ENCODE measurements at regions not wholly inside any gene's neighbourhood (a gene's known extent, or its start where the extent isn't known, plus 50 kb on each side); places are given as distances from the start of the nearest gene placed in this dataset.
A peak's percentile ranks its signal among the peaks of the same experiment; 100 is the strongest.
"Not testable (repeated sequence)": the region's sequence is repeated elsewhere in the genome, so short reads cannot be mapped to it uniquely, and the experiment has no call there.

DNA sequence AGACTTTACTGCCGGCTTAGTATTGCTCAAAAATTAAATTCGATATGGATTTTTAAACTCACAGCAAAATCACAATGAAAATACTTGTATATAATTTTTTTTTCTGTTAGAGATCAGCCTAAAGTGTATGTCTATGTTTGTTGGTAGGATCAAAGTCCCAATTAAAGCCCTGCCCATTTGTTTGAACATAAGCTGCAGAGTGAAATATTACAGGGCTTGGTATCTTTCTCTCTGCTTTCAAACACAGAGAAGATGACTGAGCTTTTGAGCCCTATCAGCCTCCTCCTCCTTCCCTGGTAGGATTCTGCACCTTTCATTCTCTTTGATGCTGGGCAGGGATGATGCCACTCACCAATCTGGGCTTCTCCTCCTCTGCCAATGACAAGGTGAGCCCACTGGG lies 345.4 kb downstream of the PPP1R2C start:
- no peak for DNase-seq

DNA sequence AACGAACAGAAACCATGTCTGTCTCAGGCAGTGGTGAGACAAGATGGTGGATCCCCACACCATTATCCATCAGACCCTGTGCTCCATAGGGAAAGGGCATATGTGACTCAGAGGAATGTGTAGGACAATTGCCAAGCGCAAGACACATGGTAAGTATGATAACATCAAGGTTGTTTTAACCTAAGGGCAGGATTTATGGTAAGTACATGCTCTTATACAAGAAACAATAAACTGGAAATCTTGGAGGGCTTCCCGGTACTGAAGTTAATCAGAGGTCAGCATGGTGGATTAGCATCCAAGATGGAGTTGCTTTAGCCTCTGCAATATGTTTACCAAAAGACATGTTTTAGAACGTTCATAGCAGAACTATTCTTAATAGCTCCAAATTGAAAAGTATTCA lies 355.0 kb downstream of the PPP1R2C start:
- DNase-seq: no peak

- no peak for DNase-seq
These were observed 357.5 kb downstream of the PPP1R2C start for GRCh38 chrX:42420426-42420825.

DNA sequence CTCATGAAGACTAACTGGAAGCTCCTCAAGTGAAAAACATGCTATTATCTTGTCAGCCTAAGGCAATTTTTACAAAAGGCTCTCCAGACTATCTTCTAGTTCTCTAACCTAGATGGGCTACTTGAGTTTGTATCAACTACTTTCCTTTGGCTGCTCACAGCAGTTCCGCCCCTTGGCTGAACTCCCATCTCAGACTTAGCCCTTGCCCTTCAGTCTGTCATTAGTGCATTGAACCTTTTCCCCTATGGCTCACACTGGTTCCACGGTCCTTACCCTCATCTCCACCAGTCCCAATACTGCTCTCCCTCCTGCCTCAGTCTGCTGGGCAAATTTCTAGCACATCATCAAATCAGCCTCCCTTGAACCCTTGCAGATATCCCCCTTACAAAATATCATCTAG lies 362.3 kb downstream of the PPP1R2C start:
- no peak for DNase-seq

- no peak for DNase-seq
These were observed 363.9 kb downstream of the PPP1R2C start for GRCh38 chrX:42414057-42414456.

DNA sequence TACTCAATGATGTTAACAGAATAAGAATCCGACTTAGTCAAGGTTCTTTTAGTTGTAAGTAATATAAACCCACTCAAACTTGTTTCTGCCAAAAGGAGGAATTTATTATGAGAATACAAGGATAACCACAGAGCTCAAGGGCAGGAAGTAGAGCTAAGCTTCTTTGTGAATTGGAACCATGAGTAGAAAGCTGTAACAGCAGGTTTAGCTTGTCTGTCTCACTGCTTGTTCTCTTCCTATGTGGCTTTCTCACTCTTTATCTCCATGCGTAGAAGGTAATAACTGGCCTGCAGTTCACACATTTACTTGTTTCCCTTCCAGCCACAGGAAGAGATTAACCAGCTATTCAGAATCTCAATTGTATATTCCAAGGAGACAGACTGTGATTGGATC lies 378.3 kb downstream of the PPP1R2C start:
- no peak for DNase-seq

GRCh38 chrX:42398967-42399631 lies 378.9 kb downstream of the PPP1R2C start:
- no peak for DNase-seq

- DNase-seq: no peak
These were observed 381.8 kb downstream of the PPP1R2C start for GRCh38 chrX:42396136-42396535.

DNA sequence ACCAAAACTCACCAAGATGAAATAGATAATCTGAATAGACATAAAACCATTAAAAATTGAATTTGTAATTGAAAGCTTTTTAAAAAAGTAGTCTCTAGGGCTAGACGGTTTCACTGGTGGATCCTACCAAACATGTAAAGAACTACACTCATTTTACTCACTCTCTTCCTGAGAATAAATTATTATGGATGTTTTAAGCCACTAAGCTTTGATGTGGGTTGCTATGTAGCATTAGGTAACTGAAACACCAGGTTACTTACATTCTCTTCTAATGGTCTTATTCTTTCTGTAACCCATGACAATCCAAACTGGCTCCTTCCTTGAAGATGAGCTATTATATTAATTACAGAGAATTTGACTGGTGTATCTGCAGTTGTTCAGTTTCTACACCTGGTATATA lies 385.1 kb downstream of the PPP1R2C start:
- DNase-seq: no peak

GRCh38 chrX:42386681-42387080 lies 391.3 kb downstream of the PPP1R2C start:
- no peak for DNase-seq

DNA sequence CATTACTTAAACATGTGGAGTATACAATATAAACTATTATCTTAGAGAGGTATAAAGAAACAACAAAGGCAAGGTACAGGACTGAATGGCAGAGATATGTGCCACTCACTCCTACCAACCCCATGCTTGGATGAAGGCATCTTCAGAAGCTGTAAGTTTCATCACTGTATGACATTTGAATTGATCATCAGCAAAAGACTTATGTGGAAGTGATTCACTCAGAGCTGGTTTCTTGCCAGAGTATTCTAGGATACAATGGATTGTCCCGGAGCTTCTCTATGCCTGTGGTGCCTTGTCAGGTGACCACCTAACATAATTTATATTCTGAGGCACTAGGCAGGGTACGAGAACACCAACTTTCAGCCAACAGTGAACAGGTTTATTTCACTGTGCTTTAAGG lies 392.2 kb downstream of the PPP1R2C start:
- DNase-seq: no peak

DNA sequence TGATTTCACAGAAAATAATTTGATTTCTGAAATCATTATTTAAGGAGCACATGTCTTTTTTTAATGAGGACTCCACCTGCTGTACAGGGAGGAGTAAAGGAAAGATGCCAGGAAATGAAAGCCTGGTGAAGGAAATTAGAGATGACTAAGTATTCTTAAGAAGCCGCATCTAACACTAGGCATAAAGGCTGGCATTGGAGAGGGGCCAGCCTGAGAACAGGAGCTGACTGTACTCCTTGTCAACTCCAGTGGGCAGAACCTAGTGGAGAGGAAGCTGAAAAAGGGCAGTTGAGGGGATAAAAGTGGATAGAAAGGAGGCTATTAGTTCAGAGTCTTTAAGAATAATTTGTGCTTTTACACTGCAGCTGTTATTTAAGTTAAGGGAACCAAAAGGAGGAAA lies 393.0 kb downstream of the PPP1R2C start:
- peak; percentile 6 for DNase-seq

DNA sequence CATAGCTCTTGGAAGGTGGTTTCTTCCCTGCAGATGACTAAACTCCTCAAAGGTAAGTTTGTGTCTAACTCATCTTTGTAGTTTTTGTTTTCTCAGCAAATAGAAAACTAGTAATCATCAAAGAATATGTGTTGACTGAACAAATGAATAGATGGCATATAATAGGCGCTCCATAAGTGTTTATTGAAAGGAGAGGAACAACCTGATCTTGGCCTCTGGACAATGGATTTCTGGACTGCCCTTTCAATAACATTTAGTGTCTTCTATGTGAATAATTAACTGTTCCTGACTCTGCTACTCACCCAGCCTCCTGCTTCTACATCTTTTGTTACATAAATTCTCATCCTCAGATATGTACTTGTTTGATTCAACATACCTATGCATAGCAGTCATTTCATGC lies 399.1 kb downstream of the PPP1R2C start:
- no peak for DNase-seq

DNA sequence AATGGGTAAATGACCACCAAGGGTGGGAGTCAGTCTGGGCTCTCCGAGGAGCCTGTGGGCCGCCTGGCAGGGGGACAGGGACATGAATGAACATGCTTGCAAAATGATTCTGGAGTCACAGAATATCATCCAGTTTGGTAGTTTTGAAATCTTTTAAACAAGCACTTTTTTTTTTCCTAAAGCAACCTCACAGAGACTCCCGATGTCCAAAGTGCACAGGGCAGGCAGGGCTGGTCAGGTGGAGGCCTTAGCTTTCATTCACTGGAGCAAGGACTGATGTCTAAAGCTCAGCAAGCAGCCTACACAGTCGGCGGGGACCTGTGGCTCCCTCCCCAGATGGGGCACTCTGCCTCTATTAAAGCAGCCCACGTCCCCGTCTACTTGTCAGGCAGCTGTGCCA lies 402.9 kb downstream of the PPP1R2C start:
- no peak for DNase-seq

DNA sequence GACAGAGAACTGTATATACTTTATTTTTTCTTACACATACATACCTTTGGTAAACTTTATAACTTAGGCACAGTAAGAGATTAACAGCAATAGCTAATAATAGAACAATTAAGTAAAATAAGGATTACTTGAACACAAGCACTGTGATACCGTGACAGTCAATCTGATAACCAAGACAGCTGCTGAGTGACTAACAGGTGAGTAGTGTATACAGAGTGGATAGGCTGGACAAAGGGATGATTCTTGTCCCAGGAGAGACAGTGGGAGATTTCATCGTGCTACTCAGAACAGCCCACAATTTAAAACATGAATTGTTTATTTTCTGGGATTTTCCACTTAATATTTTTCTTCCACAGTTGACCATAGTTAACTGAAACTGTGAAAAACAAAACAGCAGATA lies 411.8 kb downstream of the PPP1R2C start:
- no peak for DNase-seq

DNA sequence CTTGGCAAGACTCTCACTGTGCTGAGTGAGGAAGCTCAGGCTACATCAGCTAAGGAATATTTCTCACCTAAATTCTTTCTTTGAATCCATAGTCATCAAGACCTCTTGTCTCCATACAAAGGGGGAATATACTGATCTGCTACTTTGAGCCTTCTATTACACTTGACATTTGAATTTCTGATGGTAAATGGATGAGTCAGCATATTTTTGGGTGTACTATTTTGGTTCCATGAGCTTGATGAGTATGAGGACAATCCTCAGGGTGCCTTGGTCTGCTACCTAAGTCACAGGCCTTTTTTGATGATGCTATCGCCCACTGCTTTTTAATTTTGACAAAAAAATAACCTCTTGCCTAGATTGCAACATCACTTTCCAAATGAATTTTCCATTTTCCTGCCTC lies 415.7 kb downstream of the PPP1R2C start:
- no peak for DNase-seq

DNA sequence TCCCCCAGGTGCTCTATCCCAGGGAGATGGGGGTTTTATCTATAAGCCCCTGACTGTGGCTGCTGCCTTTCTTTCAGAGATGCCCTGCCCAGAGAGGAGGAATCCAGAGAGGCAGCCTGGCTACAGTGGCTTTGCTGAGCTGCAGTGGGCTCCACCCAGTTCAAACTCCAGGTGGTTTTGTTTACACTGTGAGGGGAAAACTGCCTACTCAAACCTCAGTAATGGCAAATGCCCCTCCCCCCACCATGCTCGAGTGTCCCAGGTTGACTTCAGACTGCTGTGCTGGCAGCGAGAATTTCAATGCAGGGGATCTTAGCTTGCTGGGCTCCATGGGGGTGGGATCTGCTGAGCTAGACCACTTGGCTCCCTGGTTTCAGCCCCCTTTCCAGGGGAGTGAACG lies 419.6 kb upstream of the CASK start:
- DNase-seq: not testable (repeated sequence)
